K562 (cell line): ENCODE measurements at regions not wholly inside any gene's neighbourhood (a gene's known extent, or its start where the extent isn't known, plus 50 kb on each side); places are given as distances from the start of the nearest gene placed in this dataset.
A peak's percentile ranks its signal among the peaks of the same experiment; 100 is the strongest.

Experiments
- ATAC-seq: fragments of 200-7000 bp; cut with Tn5 transposase; 3 replicates; pipeline ENCODE4 v1.9.1; 2020; ENCODE audit warnings: moderate library complexity
- BruUV-seq: library from RNA; stranded (reverse); fragments of 400-500 nt; replicated peaks from 2 replicates; lab custom pipeline; 2021; lab: Mats Ljungman, UMichigan
- CTCF ChIA-PET: fragments of 300-600 bp; formaldehyde crosslinking; extraction: SDS; loops from one replicate; lab custom pipeline; 2021; ENCODE audit warnings: low intra/inter-chr PET ratio; lab: Yijun Ruan, JAX
- POLR2A ChIA-PET: fragments of 300-600, 350-650 bp; sonication (Branson Sonifier 250); formaldehyde crosslinking; extraction: SDS; loops from one replicate; lab custom pipeline; 2021; ENCODE audit warnings: antibody characterized with exemption, inconsistent platforms; lab: Yijun Ruan, JAX
- DNase-seq, 4 experiments: peaks; one replicate each; pipeline versions ENCODE4 v3.0.0 to v3.0.0-alpha.2; 2011 to 2018; ENCODE audit warnings: low spot score in 3 of 4, mixed read lengths in 3 of 4; ENCODE audit errors: extremely low read depth in 1 of 4
- FAIRE-seq: peaks from 2 replicates; lab custom pipeline; 2011; peaks lifted over from hg19 to GRCh38; lab: Jason Lieb, UNC
- H2AFZ ChIP-seq: 2 replicates; pipeline ENCODE4 v1.6.0; 2011; ENCODE audit warnings: low read depth, low read length, control low read depth, inconsistent platforms
- H3K27ac ChIP-seq: fragments of 200-600 bp; 3 replicates; pipeline ENCODE4 v1.8.0; 2011; ENCODE audit warnings: low read depth, mild to moderate bottlenecking, control low read depth, inconsistent platforms, low read length, moderate library complexity, mixed read lengths; ENCODE audit errors: extremely low read depth
- H3K27me3 ChIP-seq, 2 experiments: fragments of 300-600 bp in 1 of 2; 2 replicates in 1 of 2; 3 replicates in 1 of 2; pipeline versions ENCODE4 v1.6.0 to v1.8.0; 2011; ENCODE audit warnings: inconsistent platforms in 2 of 2, low read length in 2 of 2, mild to moderate bottlenecking in 1 of 2, mixed read lengths in 1 of 2, moderate library complexity in 1 of 2; ENCODE audit not compliant: control insufficient read depth in 2 of 2, insufficient read depth in 2 of 2
- H3K36me3 ChIP-seq: fragments of 300-600 bp; 3 replicates; pipeline ENCODE4 v1.8.0; 2011; ENCODE audit warnings: mild to moderate bottlenecking, low read length, inconsistent platforms; ENCODE audit not compliant: control insufficient read depth, insufficient read depth
- H3K4me1 ChIP-seq, 2 experiments: fragments of 200-600 bp in 1 of 2; replicated peaks in 1 of 2; 2 replicates in 1 of 2; 3 replicates in 1 of 2; pipeline versions ENCODE4 v1.5.1 to v1.8.0; 2011; ENCODE audit warnings: inconsistent platforms in 2 of 2, low read length in 2 of 2, mild to moderate bottlenecking in 1 of 2, mixed read lengths in 1 of 2, moderate library complexity in 1 of 2; ENCODE audit not compliant: control insufficient read depth in 2 of 2, insufficient read depth in 2 of 2
- H3K4me2 ChIP-seq: 2 replicates; pipeline ENCODE4 v1.6.1; 2011; ENCODE audit warnings: low read length, control low read depth, inconsistent platforms, mixed read lengths; ENCODE audit not compliant: insufficient read depth
- H3K4me3 ChIP-seq: fragments of 200-600 bp; sonication (generic), shearing (Covaris generic); 2 replicates; pipeline ENCODE4 v1.5.1; 2016; ENCODE audit warnings: control low read depth, inconsistent platforms
- H3K79me2 ChIP-seq: fragments of 200-600 bp; 3 replicates; pipeline ENCODE4 v1.8.0; 2011; ENCODE audit warnings: low read length, inconsistent platforms; ENCODE audit not compliant: control insufficient read depth, insufficient read depth
- H3K9ac ChIP-seq, 2 experiments: 2 replicates each; pipeline versions ENCODE4 v1.6.0 to v1.6.1; 2011; ENCODE audit warnings: low read depth in 2 of 2, low read length in 2 of 2, control low read depth in 1 of 2, inconsistent platforms in 1 of 2, mild to moderate bottlenecking in 1 of 2, mixed read lengths in 1 of 2; ENCODE audit not compliant: insufficient read depth in 1 of 2
- H3K9me1 ChIP-seq: one replicate; pipeline ENCODE4 v1.6.0; 2011; ENCODE audit warnings: inconsistent platforms, mild to moderate bottlenecking, low read length, moderate library complexity; ENCODE audit not compliant: control insufficient read depth, insufficient read depth
- H3K9me3 ChIP-seq: replicated peaks from 2 replicates; pipeline ENCODE4 v1.5.1; 2011; ENCODE audit warnings: low read depth, low read length, inconsistent platforms; ENCODE audit not compliant: control insufficient read depth, insufficient read depth
- H4K20me1 ChIP-seq: replicated peaks from 2 replicates; pipeline ENCODE4 v1.6.1; 2011; ENCODE audit warnings: low read length, inconsistent platforms, mixed read lengths; ENCODE audit not compliant: control insufficient read depth, insufficient read depth
- ARHGAP35 ChIP-seq: fragments of 450-650 bp; IDR thresholded peaks from 2 replicates; pipeline ENCODE4 v1.6.1; 2018; ENCODE audit not compliant: partially characterized antibody
- ARNT ChIP-seq, 2 experiments: fragments of 450-650 bp; IDR thresholded peaks; 2 replicates each; pipeline ENCODE4 v1.6.1; 2016; ENCODE audit warnings: mild to moderate bottlenecking in 1 of 2
- ATF7 ChIP-seq: fragments of 450-650 bp; IDR thresholded peaks from 2 replicates; pipeline ENCODE4 v1.7.1; 2014; ENCODE audit warnings: mild to moderate bottlenecking, moderate library complexity
- BCOR ChIP-seq: fragments of 450-650 bp; IDR thresholded peaks from 2 replicates; pipeline ENCODE4 v1.6.1; 2016
- GATAD2A ChIP-seq: fragments of 450-650 bp; IDR thresholded peaks from 2 replicates; pipeline ENCODE4 v1.6.1; 2017
- HDAC1 ChIP-seq, 2 experiments: fragments of 450-650 bp; IDR thresholded peaks; 2 replicates each; pipeline ENCODE4 v1.6.1; 2016 to 2017; ENCODE audit warnings: inconsistent platforms in 1 of 2, mild to moderate bottlenecking in 1 of 2, moderate library complexity in 1 of 2
- MAFF ChIP-seq: IDR thresholded peaks from 2 replicates; pipeline ENCODE4 v1.6.1; 2012; ENCODE audit warnings: low read length, improper control_type of control experiment
- NFE2 ChIP-seq: IDR thresholded peaks from 2 replicates; pipeline ENCODE4 v1.6.1; 2014; ENCODE audit warnings: antibody characterized with exemption, low read depth
- RFX7 ChIP-seq: fragments of 250-450 bp; sonication (Bioruptor Pico); IDR thresholded peaks from 2 replicates; pipeline ENCODE4 v1.5.1; 2021; ENCODE audit warnings: mild to moderate bottlenecking
- SRF ChIP-seq, 2 experiments: fragments of 250-450, 450-650 bp in 1 of 2; sonication (Bioruptor Pico) in 1 of 2; sonication (generic) in 1 of 2; formaldehyde crosslinking; IDR thresholded peaks; 2 replicates each; pipeline versions ENCODE4 v1.5.0 to v1.5.1; 2020 to 2022; ENCODE audit warnings: mild to moderate bottlenecking in 1 of 2, missing genetic modification reagents in 1 of 2
- STAG1 ChIP-seq: sonication (generic); formaldehyde crosslinking; IDR thresholded peaks from 2 replicates; pipeline ENCODE4 v1.5.0; 2020; ENCODE audit warnings: missing genetic modification reagents, borderline replicate concordance
- ZC3H8 ChIP-seq: fragments of 450-650 bp; IDR thresholded peaks from 2 replicates; pipeline ENCODE4 v1.6.1; 2017
- WGBS: fragments of 100-300 bp; shearing (Covaris generic); methylation state at CpG from one replicate; pipeline ENCODE4 v1.1.6; 2016; ENCODE audit warnings: low coverage, mixed read lengths; ENCODE audit not compliant: insufficient coverage; ENCODE audit errors: missing lambda C conversion rate; 5-methylcytosine and 5-hydroxymethylcytosine counted together
- in situ Hi-C: fragments of 300-500 bp; cut with MboI; formaldehyde crosslinking; loops from 4 replicates; pipeline ENCODE4 v1.15.0; 2018; ENCODE audit warnings: inconsistent platforms, mixed read lengths
- intact Hi-C: fragments of 100-400 bp; cut with micrococcal nuclease; formaldehyde crosslinking; loops from 2 replicates; pipeline ENCODE4 v1.14.2; 2022
- TF ChIP-seq, protein P1 (sequence below): fragments of 450-650 bp; formaldehyde crosslinking; IDR thresholded peaks from 2 replicates; pipeline ENCODE4 v1.4.0; 2020; ENCODE audit warnings: mild to moderate bottlenecking, moderate library complexity
- TF ChIP-seq, protein P2 (sequence below): fragments of 250-450 bp; sonication (Bioruptor Pico); IDR thresholded peaks from 2 replicates; pipeline ENCODE4 v1.9.0; 2021; ENCODE audit warnings: mild to moderate bottlenecking, inconsistent platforms
- TF ChIP-seq, protein P3 (sequence below): fragments of 450-650 bp; IDR thresholded peaks from 2 replicates; pipeline ENCODE4 v1.6.1; 2016; ENCODE audit warnings: borderline replicate concordance

DNA sequence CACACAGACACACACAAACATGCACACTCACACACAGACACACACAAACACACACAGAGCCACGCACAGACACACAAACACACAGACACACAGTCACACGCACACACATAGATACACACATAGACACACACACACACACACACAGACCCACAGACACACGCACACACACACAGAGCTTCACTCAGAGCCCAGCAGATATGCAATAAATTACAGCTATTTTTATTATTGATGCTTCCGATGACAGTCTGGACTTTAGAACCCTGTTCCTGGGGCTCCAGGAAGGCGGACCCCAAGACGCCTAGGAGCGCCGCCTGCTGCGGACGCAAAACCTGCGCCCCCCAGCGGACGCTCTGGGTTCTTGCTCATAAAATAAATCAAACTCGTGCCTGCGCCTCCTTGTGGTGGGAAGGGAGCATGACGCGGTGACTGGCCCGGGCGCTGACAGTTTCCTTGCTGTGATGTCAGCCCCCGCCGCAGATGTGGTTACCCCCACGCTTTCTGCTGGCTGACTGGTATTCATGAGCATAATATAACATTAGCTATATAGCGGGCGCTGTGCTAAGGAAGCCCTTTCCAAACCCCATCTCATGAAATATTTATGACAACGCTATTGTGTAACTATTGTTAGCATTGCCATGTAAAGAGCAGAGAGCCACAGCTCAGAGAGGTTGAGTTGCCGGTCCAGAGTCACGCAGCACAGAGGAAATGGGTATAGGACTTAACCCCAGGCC lies 64.4 kb upstream of the TM9SF2 start:
- peak overlapping the region; percentile 90 for H2AFZ ChIP-seq
- H3K9me1 ChIP-seq = no peaks in the 10 kb centered on the region
- H3K4me2 ChIP-seq = peak overlapping the region; percentile 68
- peak; percentile 76 for FAIRE-seq
- 18% methylated on average over 18 of the region's 27 CpGs for WGBS
- DNase-seq = peak; percentile 75 to 89 (median 76)
- ChIA-PET CTCF (interaction anchor here (0.6 to 4.1 kb wide), 7 partner anchors 49 to 798 kb away, joined by 3 to 73 read pairs (median 3); no protein-coding TSS in a partner anchor), POLR2A (interaction anchor here (0.7 kb wide), 1 partner anchor 755 kb away, joined by 3 read pairs; no protein-coding TSS in a partner anchor)
- no peak overlapping the region for H3K4me3 ChIP-seq
- no peaks in the 10 kb centered on the region for H4K20me1 ChIP-seq
- intact Hi-C loops = loop anchor here (1.0 to 2.0 kb wide), 3 partner anchors 50 to 260 kb away; no protein-coding TSS in a partner anchor
- peaks cover 0 to 13% of the 10 kb centered on the region in 2 experiments; a peak in 2 of 5 replicates for H3K27me3 ChIP-seq
- H3K4me1 ChIP-seq = peaks cover 23 to 28% of the 10 kb centered on the region in 2 experiments; a peak in 4 of 5 replicates
- peak; percentile 76 for ATAC-seq
- in situ Hi-C loops = loop anchor here (5.0 to 25.0 kb wide), 3 partner anchors 170 to 800 kb away; no protein-coding TSS in a partner anchor
- no peak overlapping the region; the same call in 2 of the 3 replicates for H3K27ac ChIP-seq
- H3K36me3 ChIP-seq = no peaks in the 10 kb centered on the region
- H3K9me3 ChIP-seq = no peaks in the 10 kb centered on the region
- H3K79me2 ChIP-seq = no peaks in the 10 kb centered on the region
- H3K9ac ChIP-seq = 0 out of 4 replicates have a peak overlapping the region, but pooled peaks of 1 of the 2 experiments have one; percentile 25
- no TSS peak for BruUV-seq
- TF ChIP-seq MAFF (no peak), STAG1 (peak; percentile 46; the same call in 1 of the 2 replicates), GATAD2A (0 out of 2 replicates have a peak, but pooled peaks have one; percentile 32), BCOR (peak; percentile 79), ARHGAP35 (no peak), HDAC1 (IDR thresholded peaks at IDR 0.05) (peak in 1 of 2 experiments; percentile 27; a peak in 1 of 4 replicates), RFX7 (CRISPR knock-in tag) (no peak), NFE2 (peak; percentile 41; the same call in 1 of the 2 replicates), ARNT (IDR thresholded peaks at IDR 0.05) (no peak), ZC3H8 (no peak), ATF7 (peak; percentile 86), SRF (CRISPR knock-in tag; IDR thresholded peaks at IDR 0.05) (peak in 1 of 2 experiments; percentile 43; a peak in 1 of 4 replicates)
- TF ChIP-seq, protein P1, sequence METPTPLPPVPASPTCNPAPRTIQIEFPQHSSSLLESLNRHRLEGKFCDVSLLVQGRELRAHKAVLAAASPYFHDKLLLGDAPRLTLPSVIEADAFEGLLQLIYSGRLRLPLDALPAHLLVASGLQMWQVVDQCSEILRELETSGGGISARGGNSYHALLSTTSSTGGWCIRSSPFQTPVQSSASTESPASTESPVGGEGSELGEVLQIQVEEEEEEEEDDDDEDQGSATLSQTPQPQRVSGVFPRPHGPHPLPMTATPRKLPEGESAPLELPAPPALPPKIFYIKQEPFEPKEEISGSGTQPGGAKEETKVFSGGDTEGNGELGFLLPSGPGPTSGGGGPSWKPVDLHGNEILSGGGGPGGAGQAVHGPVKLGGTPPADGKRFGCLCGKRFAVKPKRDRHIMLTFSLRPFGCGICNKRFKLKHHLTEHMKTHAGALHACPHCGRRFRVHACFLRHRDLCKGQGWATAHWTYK (CRISPR knock-in tag) = no peak
- TF ChIP-seq, protein P2, sequence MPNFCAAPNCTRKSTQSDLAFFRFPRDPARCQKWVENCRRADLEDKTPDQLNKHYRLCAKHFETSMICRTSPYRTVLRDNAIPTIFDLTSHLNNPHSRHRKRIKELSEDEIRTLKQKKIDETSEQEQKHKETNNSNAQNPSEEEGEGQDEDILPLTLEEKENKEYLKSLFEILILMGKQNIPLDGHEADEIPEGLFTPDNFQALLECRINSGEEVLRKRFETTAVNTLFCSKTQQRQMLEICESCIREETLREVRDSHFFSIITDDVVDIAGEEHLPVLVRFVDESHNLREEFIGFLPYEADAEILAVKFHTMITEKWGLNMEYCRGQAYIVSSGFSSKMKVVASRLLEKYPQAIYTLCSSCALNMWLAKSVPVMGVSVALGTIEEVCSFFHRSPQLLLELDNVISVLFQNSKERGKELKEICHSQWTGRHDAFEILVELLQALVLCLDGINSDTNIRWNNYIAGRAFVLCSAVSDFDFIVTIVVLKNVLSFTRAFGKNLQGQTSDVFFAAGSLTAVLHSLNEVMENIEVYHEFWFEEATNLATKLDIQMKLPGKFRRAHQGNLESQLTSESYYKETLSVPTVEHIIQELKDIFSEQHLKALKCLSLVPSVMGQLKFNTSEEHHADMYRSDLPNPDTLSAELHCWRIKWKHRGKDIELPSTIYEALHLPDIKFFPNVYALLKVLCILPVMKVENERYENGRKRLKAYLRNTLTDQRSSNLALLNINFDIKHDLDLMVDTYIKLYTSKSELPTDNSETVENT (CRISPR knock-in tag) = no peak
- TF ChIP-seq, protein P3, sequence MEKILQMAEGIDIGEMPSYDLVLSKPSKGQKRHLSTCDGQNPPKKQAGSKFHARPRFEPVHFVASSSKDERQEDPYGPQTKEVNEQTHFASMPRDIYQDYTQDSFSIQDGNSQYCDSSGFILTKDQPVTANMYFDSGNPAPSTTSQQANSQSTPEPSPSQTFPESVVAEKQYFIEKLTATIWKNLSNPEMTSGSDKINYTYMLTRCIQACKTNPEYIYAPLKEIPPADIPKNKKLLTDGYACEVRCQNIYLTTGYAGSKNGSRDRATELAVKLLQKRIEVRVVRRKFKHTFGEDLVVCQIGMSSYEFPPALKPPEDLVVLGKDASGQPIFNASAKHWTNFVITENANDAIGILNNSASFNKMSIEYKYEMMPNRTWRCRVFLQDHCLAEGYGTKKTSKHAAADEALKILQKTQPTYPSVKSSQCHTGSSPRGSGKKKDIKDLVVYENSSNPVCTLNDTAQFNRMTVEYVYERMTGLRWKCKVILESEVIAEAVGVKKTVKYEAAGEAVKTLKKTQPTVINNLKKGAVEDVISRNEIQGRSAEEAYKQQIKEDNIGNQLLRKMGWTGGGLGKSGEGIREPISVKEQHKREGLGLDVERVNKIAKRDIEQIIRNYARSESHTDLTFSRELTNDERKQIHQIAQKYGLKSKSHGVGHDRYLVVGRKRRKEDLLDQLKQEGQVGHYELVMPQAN = 0 out of 2 replicates have a peak, but pooled peaks have one; percentile 40
